Tibial nerve (tissue), 4 donors: ENCODE measurements at regions not wholly inside any gene's neighbourhood (a gene's known extent, or its start where the extent isn't known, plus 50 kb on each side); places are given as distances from the start of the nearest gene placed in this dataset.

Experiments used
- CTCF ChIP-seq, 5 experiments: fragments of 200-600 bp in 3 of 5; fragments of 450-650 bp in 2 of 5; sonication (generic) in 3 of 5; IDR thresholded peaks; one replicate each; pipeline ENCODE4 v1.5.1; 2016 to 2019; ENCODE audit warnings: antibody characterized with exemption in 5 of 5, mild to moderate bottlenecking in 3 of 5, moderate library complexity in 2 of 5
- EP300 ChIP-seq, 2 donors: sonication (generic); formaldehyde crosslinking; IDR thresholded peaks; one replicate each; pipeline ENCODE4 v1.6.1; 2017; ENCODE audit warnings: antibody characterized with exemption in 2 of 2, mild to moderate bottlenecking in 1 of 2
- POLR2A ChIP-seq, 2 donors: fragments of 450-650 bp; IDR thresholded peaks; one replicate each; pipeline ENCODE4 v1.6.1; 2017; ENCODE audit warnings: antibody characterized with exemption in 2 of 2, mild to moderate bottlenecking in 2 of 2, moderate library complexity in 2 of 2

- TF ChIP-seq CTCF (IDR thresholded peaks at IDR 0.05) (no peak), POLR2A (IDR thresholded peaks at IDR 0.05) (no peak), EP300 (IDR thresholded peaks at IDR 0.05) (no peak)
These were observed 246.6 kb downstream of the ENC1 start for GRCh38 chr5:74393943-74394342.
